Upper lobe of right lung (tissue), 1 donor: ENCODE measurements at regions not wholly inside any gene's neighbourhood (a gene's known extent, or its start where the extent isn't known, plus 50 kb on each side); places are given as distances from the start of the nearest gene placed in this dataset.

Experiments used
- ATAC-seq: fragments of 200-7000 bp; cut with Tn5 transposase; one replicate; pipeline ENCODE4 v1.9.1; 2020; ENCODE audit warnings: mild to moderate bottlenecking, moderate library complexity
- DNase-seq: peaks from one replicate; pipeline ENCODE4 v3.0.0-alpha.2; 2020
- H3K27ac ChIP-seq: fragments of 200-600 bp; one replicate; pipeline ENCODE4 v1.8.0; 2022
- H3K27me3 ChIP-seq: fragments of 200-600 bp; one replicate; pipeline ENCODE4 v1.8.0; 2022; ENCODE audit warnings: mild to moderate bottlenecking
- H3K36me3 ChIP-seq: fragments of 200-600 bp; one replicate; pipeline ENCODE4 v1.8.0; 2022
- H3K4me1 ChIP-seq: fragments of 200-600 bp; one replicate; pipeline ENCODE4 v1.8.0; 2022
- H3K4me3 ChIP-seq: fragments of 200-600 bp; one replicate; pipeline ENCODE4 v1.8.0; 2022; ENCODE audit warnings: mild to moderate bottlenecking
- H3K9me3 ChIP-seq: fragments of 200-600 bp; one replicate; pipeline ENCODE4 v1.8.0; 2022
- CTCF ChIP-seq: fragments of 200-600 bp; IDR thresholded peaks from one replicate; pipeline ENCODE4 v1.8.0; 2022; ENCODE audit warnings: antibody characterized with exemption
- intact Hi-C: fragments of 100-400 bp; cut with DNase I; formaldehyde crosslinking; loops from one replicate; pipeline ENCODE4 v1.11.0; 2022
- donor health status: DM: no; HTN: yes; CAD: no; lungs with severe emphysema.

GRCh38 chr2:120999377-121000097 lies 263.9 kb downstream of the GLI2 start:
- no peak for TF ChIP-seq CTCF
- Histone ChIP-seq H3K4me3 (no peak overlapping the region), H3K27me3 (no peaks in the 10 kb centered on the region), H3K27ac (no peak overlapping the region), H3K4me1 (no peaks in the 10 kb centered on the region), H3K36me3 (no peaks in the 10 kb centered on the region), H3K9me3 (no peaks in the 10 kb centered on the region)
- DNase-seq (no peak), ATAC-seq (no peak)
- intact Hi-C loops, result no loop called here

DNA sequence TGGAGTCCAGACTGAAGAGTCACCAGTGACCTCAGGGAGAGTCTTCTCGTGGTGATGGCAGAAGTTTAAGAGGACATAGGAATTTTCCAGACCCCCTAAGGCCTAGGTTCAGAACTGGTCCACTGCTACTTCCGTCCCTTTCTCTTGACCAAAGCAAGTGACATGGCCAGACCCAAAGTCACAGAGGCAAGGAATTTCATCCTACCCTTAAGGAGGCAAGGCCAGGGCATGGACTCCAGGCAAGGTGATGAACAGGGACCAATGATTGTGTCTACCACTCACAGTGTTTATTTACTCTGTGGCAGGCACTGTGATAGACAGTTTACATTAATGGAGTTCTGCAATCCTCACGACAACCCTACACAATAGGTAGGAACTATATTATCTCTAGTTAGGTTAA lies 265.1 kb downstream of the GLI2 start:
- Histone ChIP-seq H3K4me1 (no peaks in the 10 kb centered on the region), H3K4me3 (no peak overlapping the region), H3K27me3 (no peaks in the 10 kb centered on the region), H3K9me3 (no peaks in the 10 kb centered on the region), H3K36me3 (no peaks in the 10 kb centered on the region), H3K27ac (no peak overlapping the region)
- intact Hi-C loops, result no loop called here
- no peak for TF ChIP-seq CTCF
- DNase-seq, result no peak
- no peak for ATAC-seq

DNA sequence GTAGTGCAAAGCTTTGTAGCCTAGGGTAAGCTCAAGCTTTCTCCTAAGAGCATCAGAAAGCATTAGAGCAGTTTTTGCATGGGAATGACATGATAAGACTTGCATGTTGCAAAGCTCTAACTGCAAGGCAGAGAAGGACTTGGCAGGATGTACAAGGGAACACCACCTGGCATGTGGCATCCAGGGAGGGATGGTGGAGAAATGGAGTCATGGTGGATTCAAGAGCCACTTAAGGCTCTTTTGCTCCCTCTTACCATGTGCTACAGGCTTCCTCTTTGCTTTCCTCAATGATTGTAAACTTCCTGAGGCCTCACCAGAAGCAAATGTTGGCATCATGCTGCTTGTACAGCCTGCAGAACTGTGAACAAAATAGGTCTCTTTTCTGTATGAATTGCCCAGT lies 266.0 kb downstream of the GLI2 start:
- no peak for ATAC-seq

GRCh38 chr2:121002597-121002996 lies 266.9 kb downstream of the GLI2 start:
- no peaks in the 10 kb centered on the region for H3K9me3 ChIP-seq
- intact Hi-C loops, result no loop called here
- H3K36me3 ChIP-seq, result no peaks in the 10 kb centered on the region
- no peak overlapping the region for H3K27ac ChIP-seq
- DNase-seq, result no peak
- H3K4me1 ChIP-seq, result no peaks in the 10 kb centered on the region
- no peaks in the 10 kb centered on the region for H3K27me3 ChIP-seq
- ATAC-seq, result no peak
- no peak for TF ChIP-seq CTCF
- no peak overlapping the region for H3K4me3 ChIP-seq

More for the DNA sequence above, 266.0 kb downstream of the GLI2 start:
- DNase-seq, result no peak
- H3K9me3 ChIP-seq, result no peaks in the 10 kb centered on the region
- H3K36me3 ChIP-seq, result no peaks in the 10 kb centered on the region
- intact Hi-C loops, result no loop called here
- H3K27ac ChIP-seq, result no peak overlapping the region
- no peaks in the 10 kb centered on the region for H3K27me3 ChIP-seq
- no peaks in the 10 kb centered on the region for H3K4me1 ChIP-seq
- H3K4me3 ChIP-seq, result no peak overlapping the region
- no peak for TF ChIP-seq CTCF

DNA sequence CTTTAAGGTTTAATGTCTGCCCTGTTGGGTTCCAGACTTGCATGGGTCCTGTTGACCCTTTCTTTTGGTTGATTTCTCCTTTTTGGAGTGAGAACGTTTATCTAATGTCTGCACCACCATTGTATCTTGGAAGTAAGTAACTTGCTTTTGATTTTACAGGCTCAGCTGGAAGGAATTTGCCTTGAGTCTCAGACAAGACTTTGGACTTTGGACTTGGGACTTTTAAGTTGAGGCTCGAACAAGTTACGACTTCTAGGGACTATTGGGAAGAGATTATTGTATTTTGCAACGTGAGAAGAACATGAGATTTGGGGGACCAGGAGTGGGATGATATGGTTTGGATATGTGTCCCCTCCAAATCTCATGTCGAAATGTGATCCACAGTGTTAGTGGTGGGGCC lies 267.7 kb downstream of the GLI2 start:
- no peaks in the 10 kb centered on the region for H3K9me3 ChIP-seq
- DNase-seq, result no peak
- ATAC-seq, result no peak
- no peak overlapping the region for H3K4me3 ChIP-seq
- H3K36me3 ChIP-seq, result no peaks in the 10 kb centered on the region
- H3K27ac ChIP-seq, result no peak overlapping the region
- no peaks in the 10 kb centered on the region for H3K27me3 ChIP-seq
- H3K4me1 ChIP-seq, result no peaks in the 10 kb centered on the region
- TF ChIP-seq CTCF, result no peak
- intact Hi-C loops, result no loop called here

DNA sequence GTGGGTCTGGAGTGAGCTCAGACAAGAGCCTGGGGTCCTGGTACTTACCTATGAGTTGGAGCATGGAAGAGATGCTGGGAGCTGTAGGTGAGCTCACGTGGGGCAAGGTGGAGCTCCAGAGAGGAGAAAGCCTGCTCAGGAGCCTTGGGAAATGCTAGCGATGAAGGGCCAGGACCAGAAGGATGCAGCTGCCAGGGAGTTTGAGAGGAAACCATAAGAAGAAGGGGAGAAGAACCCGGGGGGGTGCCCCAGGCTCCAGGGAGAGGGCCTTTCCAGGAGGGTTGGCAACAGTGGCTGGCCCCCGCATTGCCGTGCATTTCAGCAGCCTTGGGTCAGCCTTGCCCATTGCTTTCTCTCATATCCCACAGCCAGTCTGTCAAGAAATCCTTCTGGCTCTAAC lies 268.7 kb downstream of the GLI2 start:
- H3K9me3 ChIP-seq, result no peaks in the 10 kb centered on the region
- H3K4me3 ChIP-seq, result no peak overlapping the region
- TF ChIP-seq CTCF, result no peak
- intact Hi-C loops, result no loop called here
- no peak overlapping the region for H3K27ac ChIP-seq
- H3K27me3 ChIP-seq, result peaks cover 4% of the 10 kb centered on the region
- H3K36me3 ChIP-seq, result no peaks in the 10 kb centered on the region
- ATAC-seq, result no peak
- H3K4me1 ChIP-seq, result no peaks in the 10 kb centered on the region
- DNase-seq, result no peak
